B cell (primary cell): ENCODE measurements at regions not wholly inside any gene's neighbourhood (a gene's known extent, or its start where the extent isn't known, plus 50 kb on each side); places are given as distances from the start of the nearest gene placed in this dataset.

Experiments used
- ATAC-seq: fragments of 200-7000 bp; cut with Tn5 transposase; one replicate; pipeline ENCODE4 v1.10.0; 2021; ENCODE audit warnings: low read depth, mild to moderate bottlenecking, moderate number of reproducible peaks, moderate library complexity
- CTCF ChIA-PET: fragments of 350-600 bp; sonication (Branson Sonifier 250); formaldehyde crosslinking; loops from one replicate; lab custom pipeline; 2021; ENCODE audit warnings: antibody characterized with exemption, inconsistent platforms; lab: Charles Lee
- POLR2A ChIA-PET: fragments of 350-600 bp; sonication (Branson Sonifier 250); formaldehyde crosslinking; loops from one replicate; lab custom pipeline; 2021; ENCODE audit warnings: antibody characterized with exemption; lab: Charles Lee
- DNase-seq: peaks from one replicate; pipeline ENCODE4 v3.0.0; 2013
- H2AFZ ChIP-seq: 2 replicates; pipeline ENCODE4 v1.6.1; 2012; ENCODE audit warnings: mild to moderate bottlenecking, low read depth, low read length; ENCODE audit not compliant: insufficient read depth, poor library complexity, severe bottlenecking
- H3K27ac ChIP-seq, 2 donors: 1 replicate in 1 of 2; 2 replicates in 1 of 2; pipeline ENCODE4 v1.5.1; 2012 to 2013; ENCODE audit warnings: low read length in 2 of 2, mild to moderate bottlenecking in 2 of 2, moderate library complexity in 1 of 2
- H3K27me3 ChIP-seq, 4 experiments: fragments of 200-600 bp in 1 of 4; sonication (generic) in 1 of 4; replicated peaks in 1 of 4; 1 replicate in 2 of 4; 2 replicates in 2 of 4; pipeline versions ENCODE4 v1.6.1 to v1.7.0; 2013 to 2016; ENCODE audit warnings: low read length in 3 of 4, mild to moderate bottlenecking in 2 of 4, mixed read lengths in 1 of 4, moderate library complexity in 1 of 4; ENCODE audit not compliant: insufficient read depth in 4 of 4, control insufficient read depth in 3 of 4; ENCODE audit errors: control extremely low read depth in 1 of 4
- H3K36me3 ChIP-seq, 2 experiments: replicated peaks in 1 of 2; 1 replicate in 1 of 2; 2 replicates in 1 of 2; pipeline versions ENCODE4 v1.6.1 to v1.7.1; 2013; ENCODE audit warnings: low read length in 1 of 2; ENCODE audit not compliant: insufficient read depth in 2 of 2, control insufficient read depth in 1 of 2; ENCODE audit errors: control extremely low read depth in 1 of 2, extremely low read depth in 1 of 2
- H3K4me1 ChIP-seq, 2 donors: fragments of 200-600 bp in 1 of 2; sonication (generic) in 1 of 2; 1 replicate in 1 of 2; 2 replicates in 1 of 2; pipeline versions ENCODE4 v1.5.1 to v1.6.1; 2013 to 2017; ENCODE audit warnings: low read length in 2 of 2; ENCODE audit not compliant: control insufficient read depth in 2 of 2, insufficient read depth in 2 of 2
- H3K4me2 ChIP-seq: replicated peaks from 2 replicates; pipeline ENCODE3; 2012; ENCODE audit warnings: mild to moderate bottlenecking, low read depth, low read length; ENCODE audit not compliant: poor library complexity, severe bottlenecking
- H3K4me3 ChIP-seq, 5 experiments: fragments of 200-600 bp in 1 of 5; sonication (generic) in 1 of 5; 1 replicate in 3 of 5; 2 replicates in 2 of 5; pipeline versions ENCODE4 v1.5.1 to v1.7.0; 2011 to 2016; ENCODE audit warnings: low read length in 4 of 5, mild to moderate bottlenecking in 4 of 5, low read depth in 2 of 5, control low read depth in 1 of 5, moderate library complexity in 1 of 5; ENCODE audit not compliant: insufficient read depth in 1 of 5; ENCODE audit errors: control extremely low read depth in 1 of 5, extremely low read depth in 1 of 5
- H3K79me2 ChIP-seq: fragments of 200-600 bp; sonication (generic); one replicate; pipeline ENCODE4 v1.6.0; 2016; ENCODE audit warnings: low read length; ENCODE audit not compliant: control insufficient read depth, insufficient read depth
- H3K9ac ChIP-seq: fragments of 200-600 bp; sonication (generic); 2 replicates; pipeline ENCODE4 v1.6.1; 2017; ENCODE audit warnings: mild to moderate bottlenecking, low read length, moderate library complexity
- H3K9me3 ChIP-seq, 3 donors: one replicate each; pipeline versions ENCODE4 v1.6.1 to v1.7.1; 2013; ENCODE audit warnings: low read length in 2 of 3; ENCODE audit not compliant: control insufficient read depth in 2 of 3, insufficient read depth in 1 of 3; ENCODE audit errors: control extremely low read depth in 1 of 3
- H4K20me1 ChIP-seq: 2 replicates; pipeline ENCODE4 v1.6.0; 2012; ENCODE audit warnings: mild to moderate bottlenecking, low read length; ENCODE audit not compliant: insufficient read depth, control insufficient read depth, poor library complexity, severe bottlenecking
- H3K27ac Mint-ChIP-seq: one replicate; pipeline ENCODE4 v1.8.0; 2021; ENCODE audit warnings: mixed read lengths
- H3K27me3 Mint-ChIP-seq: one replicate; pipeline ENCODE4 v1.8.0; 2021; ENCODE audit warnings: mixed read lengths
- H3K4me1 Mint-ChIP-seq: one replicate; pipeline ENCODE4 v1.8.0; 2021; ENCODE audit warnings: mixed read lengths
- H3K4me3 Mint-ChIP-seq: one replicate; pipeline ENCODE4 v1.8.0; 2021; ENCODE audit warnings: mixed read lengths
- H3K9me3 Mint-ChIP-seq: one replicate; pipeline ENCODE4 v1.8.0; 2022; ENCODE audit warnings: mixed read lengths; ENCODE audit not compliant: insufficient read depth
- EZH2 ChIP-seq: IDR thresholded peaks from 2 replicates; pipeline ENCODE4 v1.6.1; 2012; ENCODE audit warnings: borderline replicate concordance, low read depth, mild to moderate bottlenecking, moderate library complexity, low read length; ENCODE audit not compliant: insufficient read depth, poor library complexity, severe bottlenecking
- WGBS: methylation state at CpG from one replicate; pipeline ENCODE4 v1.1.5; 2013; ENCODE audit warnings: missing lambda C conversion rate; ENCODE audit not compliant: insufficient coverage; 5-methylcytosine and 5-hydroxymethylcytosine counted together
- intact Hi-C: fragments of 100-400 bp; cut with micrococcal nuclease; formaldehyde crosslinking; loops from one replicate; pipeline ENCODE4 v1.10.0; 2022
- TF ChIP-seq, protein P1 (sequence below): fragments of 200-600 bp; IDR thresholded peaks from one replicate; pipeline ENCODE4 v1.8.0; 2022; ENCODE audit warnings: antibody characterized with exemption, mild to moderate bottlenecking

GRCh38 chr22:22038178-22038880 lies 55.7 kb upstream of the TOP3B start:
- DNase-seq (no peak), ATAC-seq (no peak)
- peak overlapping the region; percentile 51 for H3K4me2 ChIP-seq
- intact Hi-C loops, result loop anchor here (10.0 kb wide), 1 partner anchor 896 kb away; no protein-coding TSS in a partner anchor
- H3K4me3 Mint-ChIP-seq, result peak overlapping the region; percentile 9
- no peak overlapping the region for H3K9ac ChIP-seq
- H3K79me2 ChIP-seq, result no peaks in the 10 kb centered on the region
- H3K9me3 Mint-ChIP-seq, result no peaks in the 10 kb centered on the region
- no peaks in the 10 kb centered on the region for H3K27me3 ChIP-seq
- ChIA-PET CTCF (interaction anchor here (0.9 to 3.5 kb wide), 9 partner anchors 22 to 304 kb away, joined by 3 to 24 read pairs (median 4); no protein-coding TSS in a partner anchor), POLR2A (interaction anchor here (0.6 kb wide), 2 partner anchors 14 to 82 kb away, joined by 4 read pairs; no protein-coding TSS in a partner anchor)
- H3K9me3 ChIP-seq, result peaks cover 0 to 4% (median 0%) of the 10 kb centered on the region in 3 donors
- H3K4me3 ChIP-seq, result no peak overlapping the region
- H3K27ac ChIP-seq, result no peak overlapping the region
- H3K4me1 ChIP-seq, result peaks cover 53 to 69% of the 10 kb centered on the region in 2 donors
- TF ChIP-seq EZH2, result no peak
- TF ChIP-seq, protein P1, sequence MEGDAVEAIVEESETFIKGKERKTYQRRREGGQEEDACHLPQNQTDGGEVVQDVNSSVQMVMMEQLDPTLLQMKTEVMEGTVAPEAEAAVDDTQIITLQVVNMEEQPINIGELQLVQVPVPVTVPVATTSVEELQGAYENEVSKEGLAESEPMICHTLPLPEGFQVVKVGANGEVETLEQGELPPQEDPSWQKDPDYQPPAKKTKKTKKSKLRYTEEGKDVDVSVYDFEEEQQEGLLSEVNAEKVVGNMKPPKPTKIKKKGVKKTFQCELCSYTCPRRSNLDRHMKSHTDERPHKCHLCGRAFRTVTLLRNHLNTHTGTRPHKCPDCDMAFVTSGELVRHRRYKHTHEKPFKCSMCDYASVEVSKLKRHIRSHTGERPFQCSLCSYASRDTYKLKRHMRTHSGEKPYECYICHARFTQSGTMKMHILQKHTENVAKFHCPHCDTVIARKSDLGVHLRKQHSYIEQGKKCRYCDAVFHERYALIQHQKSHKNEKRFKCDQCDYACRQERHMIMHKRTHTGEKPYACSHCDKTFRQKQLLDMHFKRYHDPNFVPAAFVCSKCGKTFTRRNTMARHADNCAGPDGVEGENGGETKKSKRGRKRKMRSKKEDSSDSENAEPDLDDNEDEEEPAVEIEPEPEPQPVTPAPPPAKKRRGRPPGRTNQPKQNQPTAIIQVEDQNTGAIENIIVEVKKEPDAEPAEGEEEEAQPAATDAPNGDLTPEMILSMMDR, result no peak
- H3K27me3 Mint-ChIP-seq, result no peaks in the 10 kb centered on the region
- H4K20me1 ChIP-seq, result no peaks in the 10 kb centered on the region
- no peaks in the 10 kb centered on the region for H3K36me3 ChIP-seq
- peaks cover 83% of the 10 kb centered on the region for H3K4me1 Mint-ChIP-seq
- peak overlapping the region; percentile 74 for H3K27ac Mint-ChIP-seq
- no peak overlapping the region for H2AFZ ChIP-seq
- WGBS, result no CpG with 5 or more reads among the region's 1 CpG

DNA sequence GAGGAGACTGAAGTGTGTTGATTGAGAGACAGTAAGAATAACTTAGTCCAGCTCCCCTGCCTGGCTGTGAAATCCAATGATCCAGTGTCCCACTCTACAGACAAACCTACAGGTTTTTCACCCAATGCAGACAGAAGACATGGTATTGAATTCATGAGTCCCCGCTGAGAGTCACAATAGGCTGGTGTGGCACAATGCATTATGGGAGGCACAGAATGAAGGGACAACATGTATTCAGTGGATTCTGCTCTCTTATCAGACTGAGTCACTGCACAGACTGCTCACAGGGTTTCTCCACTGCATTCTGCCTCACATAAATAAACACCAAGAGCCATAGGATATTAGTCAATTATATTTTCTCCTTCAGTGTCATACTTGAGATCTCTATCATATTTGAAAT lies 55.2 kb upstream of the TOP3B start:
- no peak overlapping the region for H3K9ac ChIP-seq
- no peaks in the 10 kb centered on the region for H4K20me1 ChIP-seq
- H3K27me3 ChIP-seq, result no peaks in the 10 kb centered on the region
- H3K9me3 ChIP-seq, result peaks cover 0 to 4% (median 0%) of the 10 kb centered on the region in 3 donors
- peaks cover 51 to 69% of the 10 kb centered on the region in 2 donors for H3K4me1 ChIP-seq
- peak overlapping the region; percentile 75 to 81 for H3K27ac ChIP-seq
- POLR2A ChIA-PET, result interaction anchor here (0.6 to 1.0 kb wide), 3 partner anchors 8 to 898 kb away, joined by 3 to 4 read pairs (median 3); no protein-coding TSS in a partner anchor
- no peak overlapping the region for H2AFZ ChIP-seq
- Mint-ChIP-seq H3K4me1 (peaks cover 83% of the 10 kb centered on the region), H3K27me3 (no peaks in the 10 kb centered on the region), H3K9me3 (no peaks in the 10 kb centered on the region), H3K27ac (peak overlapping the region; percentile 86), H3K4me3 (peak overlapping the region; percentile 21)
- no peaks in the 10 kb centered on the region for H3K36me3 ChIP-seq
- DNase-seq, result no peak
- H3K79me2 ChIP-seq, result no peaks in the 10 kb centered on the region
- no peak for ATAC-seq
- CTCF ChIA-PET, result interaction anchor here (0.9 to 3.5 kb wide), 9 partner anchors 22 to 305 kb away, joined by 3 to 24 read pairs (median 4); no protein-coding TSS in a partner anchor
- no CpG with 5 or more reads among the region's 1 CpG for WGBS
- TF ChIP-seq, protein P1, result no peak
- TF ChIP-seq EZH2, result no peak
- peak overlapping the region; percentile 51 for H3K4me2 ChIP-seq
- H3K4me3 ChIP-seq, result no peak overlapping the region
- intact Hi-C loops, result loop anchor here (10.0 kb wide), 1 partner anchor 897 kb away; no protein-coding TSS in a partner anchor
